B cell (primary cell): ENCODE measurements at regions not wholly inside any gene's neighbourhood (a gene's known extent, or its start where the extent isn't known, plus 50 kb on each side); places are given as distances from the start of the nearest gene placed in this dataset.

Experiments used
- EZH2 ChIP-seq: IDR thresholded peaks from 2 replicates; pipeline ENCODE4 v1.6.1; 2012; ENCODE audit warnings: borderline replicate concordance, low read depth, mild to moderate bottlenecking, moderate library complexity, low read length; ENCODE audit not compliant: insufficient read depth, poor library complexity, severe bottlenecking
- TF ChIP-seq, protein P1 (sequence below): fragments of 200-600 bp; IDR thresholded peaks from one replicate; pipeline ENCODE4 v1.8.0; 2022; ENCODE audit warnings: antibody characterized with exemption, mild to moderate bottlenecking

DNA sequence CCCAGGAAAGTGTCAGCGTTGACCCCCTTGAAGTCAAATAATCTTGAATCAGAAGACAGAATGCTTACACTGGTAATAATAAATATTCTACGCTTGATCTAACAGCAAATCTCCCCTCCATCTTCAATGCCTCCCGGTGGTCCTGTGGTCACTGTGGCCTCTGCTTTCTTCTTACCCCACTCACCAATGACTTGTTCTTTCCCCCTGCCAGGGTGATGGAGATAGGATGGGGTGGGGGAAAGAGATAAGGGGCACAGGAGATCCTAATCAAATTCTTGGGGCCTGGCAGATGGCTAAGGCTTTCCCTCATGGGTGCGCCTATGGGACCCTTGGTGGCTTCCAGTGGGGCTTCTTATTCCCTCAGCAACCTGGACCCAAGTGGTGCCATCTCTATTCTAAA, 152.6 kb upstream of the EGFLAM start:
- no peak for TF ChIP-seq EZH2
- TF ChIP-seq, protein P1, sequence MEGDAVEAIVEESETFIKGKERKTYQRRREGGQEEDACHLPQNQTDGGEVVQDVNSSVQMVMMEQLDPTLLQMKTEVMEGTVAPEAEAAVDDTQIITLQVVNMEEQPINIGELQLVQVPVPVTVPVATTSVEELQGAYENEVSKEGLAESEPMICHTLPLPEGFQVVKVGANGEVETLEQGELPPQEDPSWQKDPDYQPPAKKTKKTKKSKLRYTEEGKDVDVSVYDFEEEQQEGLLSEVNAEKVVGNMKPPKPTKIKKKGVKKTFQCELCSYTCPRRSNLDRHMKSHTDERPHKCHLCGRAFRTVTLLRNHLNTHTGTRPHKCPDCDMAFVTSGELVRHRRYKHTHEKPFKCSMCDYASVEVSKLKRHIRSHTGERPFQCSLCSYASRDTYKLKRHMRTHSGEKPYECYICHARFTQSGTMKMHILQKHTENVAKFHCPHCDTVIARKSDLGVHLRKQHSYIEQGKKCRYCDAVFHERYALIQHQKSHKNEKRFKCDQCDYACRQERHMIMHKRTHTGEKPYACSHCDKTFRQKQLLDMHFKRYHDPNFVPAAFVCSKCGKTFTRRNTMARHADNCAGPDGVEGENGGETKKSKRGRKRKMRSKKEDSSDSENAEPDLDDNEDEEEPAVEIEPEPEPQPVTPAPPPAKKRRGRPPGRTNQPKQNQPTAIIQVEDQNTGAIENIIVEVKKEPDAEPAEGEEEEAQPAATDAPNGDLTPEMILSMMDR = no peak
